ENCODE measurements at regions not wholly inside any gene's neighbourhood (a gene's known extent, or its start where the extent isn't known, plus 50 kb on each side); places are given as distances from the start of the nearest gene placed in this dataset.

DNA sequence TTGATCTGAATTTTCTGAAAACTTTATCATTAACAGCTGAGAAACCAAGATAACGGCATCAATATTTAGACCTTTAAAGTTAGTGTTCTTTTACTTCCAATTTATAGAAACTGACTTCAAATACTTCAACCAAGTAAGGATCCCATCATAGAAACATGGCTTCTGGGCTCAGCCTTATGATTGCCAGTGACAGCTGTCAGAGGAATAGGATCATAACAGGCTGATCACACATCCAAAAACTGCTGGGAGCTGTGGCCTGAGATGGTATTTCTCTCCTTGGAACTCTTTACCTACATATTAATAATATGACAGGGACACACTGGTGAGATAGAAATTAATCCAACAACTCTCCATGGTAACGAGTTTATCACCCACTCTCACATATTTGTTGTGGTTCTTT lies 448.3 kb upstream of the NMUR2 start:
- no peak for DNase-seq (ENCODE audit: low read depth)
- TF ChIP-seq, protein P1, sequence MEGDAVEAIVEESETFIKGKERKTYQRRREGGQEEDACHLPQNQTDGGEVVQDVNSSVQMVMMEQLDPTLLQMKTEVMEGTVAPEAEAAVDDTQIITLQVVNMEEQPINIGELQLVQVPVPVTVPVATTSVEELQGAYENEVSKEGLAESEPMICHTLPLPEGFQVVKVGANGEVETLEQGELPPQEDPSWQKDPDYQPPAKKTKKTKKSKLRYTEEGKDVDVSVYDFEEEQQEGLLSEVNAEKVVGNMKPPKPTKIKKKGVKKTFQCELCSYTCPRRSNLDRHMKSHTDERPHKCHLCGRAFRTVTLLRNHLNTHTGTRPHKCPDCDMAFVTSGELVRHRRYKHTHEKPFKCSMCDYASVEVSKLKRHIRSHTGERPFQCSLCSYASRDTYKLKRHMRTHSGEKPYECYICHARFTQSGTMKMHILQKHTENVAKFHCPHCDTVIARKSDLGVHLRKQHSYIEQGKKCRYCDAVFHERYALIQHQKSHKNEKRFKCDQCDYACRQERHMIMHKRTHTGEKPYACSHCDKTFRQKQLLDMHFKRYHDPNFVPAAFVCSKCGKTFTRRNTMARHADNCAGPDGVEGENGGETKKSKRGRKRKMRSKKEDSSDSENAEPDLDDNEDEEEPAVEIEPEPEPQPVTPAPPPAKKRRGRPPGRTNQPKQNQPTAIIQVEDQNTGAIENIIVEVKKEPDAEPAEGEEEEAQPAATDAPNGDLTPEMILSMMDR (conservative IDR thresholded peaks at IDR 0.05; ENCODE audit: low read depth, low read length) = no peak
- no peak overlapping the region for H3K4me3 ChIP-seq (ENCODE audit: low read length)

DNA sequence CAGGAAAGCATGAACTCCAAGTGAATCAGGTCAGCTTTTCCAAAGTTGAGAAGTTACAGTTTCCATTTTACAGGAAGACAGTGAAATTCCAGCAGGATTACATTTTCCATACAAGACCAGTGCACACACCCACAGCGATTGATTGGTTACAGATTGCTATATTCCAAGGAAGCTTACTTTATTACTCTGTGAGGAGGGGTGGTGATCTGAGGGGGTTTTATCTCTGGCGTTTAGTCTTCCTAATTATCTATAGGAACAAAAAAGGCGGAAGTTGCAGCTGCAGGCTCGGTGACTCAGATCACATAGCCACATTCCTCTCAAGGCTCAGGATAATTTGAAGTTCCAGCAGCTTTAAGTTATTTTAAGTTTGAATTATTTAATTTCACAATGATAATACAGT lies 450.4 kb upstream of the NMUR2 start:
- H3K4me3 ChIP-seq (ENCODE audit: low read length) = no peak overlapping the region
- no peak for DNase-seq (ENCODE audit: low read depth)
- TF ChIP-seq, protein P1 (conservative IDR thresholded peaks at IDR 0.05; ENCODE audit: low read depth, low read length) = no peak

DNA sequence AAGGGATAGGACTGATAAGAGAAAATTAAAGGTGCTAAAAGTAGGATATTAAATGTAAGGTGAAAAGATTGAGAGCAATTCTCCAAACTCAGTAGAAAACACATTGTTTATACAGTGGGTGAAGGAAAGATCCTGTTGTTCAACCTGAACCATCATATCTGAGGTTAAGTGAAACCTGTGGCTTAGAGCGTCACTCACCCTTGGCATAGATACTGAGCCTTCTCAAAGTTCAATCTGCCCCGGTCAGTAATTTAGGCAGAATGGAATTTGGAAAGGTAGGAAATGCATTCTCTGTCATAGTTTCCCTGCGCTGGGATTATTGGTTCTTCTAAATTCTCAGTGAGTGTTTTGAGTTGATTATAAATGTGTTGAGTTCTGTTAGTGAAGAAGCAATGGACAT lies 456.2 kb upstream of the NMUR2 start:
- H3K4me3 ChIP-seq (ENCODE audit: low read length) = no peak overlapping the region
- no peak for DNase-seq (ENCODE audit: low read depth)
- TF ChIP-seq, protein P1 (conservative IDR thresholded peaks at IDR 0.05; ENCODE audit: low read depth, low read length) = no peak

DNA sequence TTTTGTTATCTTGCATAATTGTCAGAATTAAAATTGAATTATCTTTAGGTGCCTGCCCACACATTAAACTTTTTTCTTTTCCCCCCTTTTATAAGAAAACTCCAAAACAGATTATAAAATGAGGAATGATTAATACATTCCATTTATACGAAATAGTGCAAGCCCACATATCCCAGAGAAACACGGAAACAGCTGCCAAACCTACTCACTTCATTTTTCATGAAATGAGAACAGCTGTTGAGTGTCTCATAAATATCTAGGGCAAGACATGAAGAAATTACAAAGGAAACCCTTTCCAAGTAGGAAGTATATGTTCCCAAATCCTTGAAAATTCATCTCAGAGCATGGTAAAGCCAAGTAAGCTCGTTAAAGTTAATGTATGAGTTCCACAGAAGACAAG lies 459.4 kb upstream of the NMUR2 start:
- TF ChIP-seq, protein P1 (conservative IDR thresholded peaks at IDR 0.05; ENCODE audit: low read depth, low read length) = no peak
- no peak overlapping the region for H3K4me3 ChIP-seq (ENCODE audit: low read length)
- DNase-seq (ENCODE audit: low read depth) = no peak

DNA sequence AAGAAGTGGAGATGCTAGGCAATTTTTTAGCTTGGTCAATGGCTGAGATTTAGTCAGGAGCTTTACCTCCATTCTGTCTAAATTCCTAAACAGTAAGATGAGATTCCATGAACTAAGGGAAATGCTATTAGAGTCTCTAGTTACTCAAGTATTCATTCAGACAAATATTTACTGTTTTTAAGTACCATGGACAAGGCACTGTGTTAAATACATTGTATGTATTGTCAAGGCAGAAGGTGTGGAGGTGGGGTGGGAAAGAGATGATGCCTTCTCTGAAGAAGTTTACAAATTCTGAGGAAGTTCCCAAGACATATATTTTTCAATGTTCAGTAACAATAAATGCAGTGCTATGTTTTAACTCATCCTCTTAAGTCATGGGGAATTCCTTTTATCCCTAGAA lies 459.9 kb upstream of the NMUR2 start:
- no peak for DNase-seq (ENCODE audit: low read depth)
- no peak overlapping the region for H3K4me3 ChIP-seq (ENCODE audit: low read length)
- TF ChIP-seq, protein P1 (conservative IDR thresholded peaks at IDR 0.05; ENCODE audit: low read depth, low read length) = no peak

DNA sequence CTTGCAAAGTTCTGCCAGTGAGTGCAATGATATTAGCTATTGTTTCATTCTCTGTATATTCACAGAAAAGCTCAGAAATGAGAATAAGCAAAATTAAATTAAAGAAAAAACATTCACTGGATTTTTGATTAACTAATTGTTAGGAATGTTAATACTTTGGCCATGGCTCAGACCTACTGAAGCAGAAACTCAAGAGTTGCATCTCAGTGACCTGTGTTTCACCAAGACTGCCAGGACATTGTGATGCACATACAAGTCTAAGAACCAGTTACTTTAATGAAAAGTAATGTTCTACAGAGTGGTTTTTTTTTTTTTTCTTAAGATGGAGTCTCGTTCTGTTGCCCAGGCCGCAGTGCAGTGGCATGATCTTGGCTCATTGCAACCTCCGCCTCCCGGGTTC lies 464.9 kb upstream of the NMUR2 start:
- H3K4me3 ChIP-seq (ENCODE audit: low read length) = no peak overlapping the region
- peak; percentile 40 for DNase-seq (ENCODE audit: low read depth)
- TF ChIP-seq, protein P1 (conservative IDR thresholded peaks at IDR 0.05; ENCODE audit: low read depth, low read length) = no peak

DNA sequence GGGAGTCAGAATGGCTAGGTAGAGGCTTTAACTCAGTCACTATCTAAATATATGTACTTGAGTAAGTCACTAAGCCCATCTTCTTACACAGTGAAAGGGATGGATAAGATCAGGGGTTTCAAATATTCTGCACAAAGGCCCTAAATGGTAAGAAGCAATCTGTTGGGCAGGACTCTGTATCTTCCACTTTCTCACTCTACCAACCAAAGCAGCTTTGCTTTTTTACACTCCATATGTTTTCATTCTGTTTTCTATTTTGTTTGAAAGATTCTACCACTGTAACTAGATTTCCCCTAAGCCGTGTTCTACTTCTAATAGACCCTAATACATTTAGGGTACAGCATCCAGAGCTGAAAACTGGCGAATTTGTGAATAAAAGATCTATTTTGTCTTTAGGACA lies 477.5 kb upstream of the NMUR2 start:
- TF ChIP-seq, protein P1 (conservative IDR thresholded peaks at IDR 0.05; ENCODE audit: low read depth, low read length) = no peak
- no peak for DNase-seq (ENCODE audit: low read depth)
- H3K4me3 ChIP-seq (ENCODE audit: low read length) = no peak overlapping the region
